ENCODE measurements at regions not wholly inside any gene's neighbourhood (a gene's known extent, or its start where the extent isn't known, plus 50 kb on each side); places are given as distances from the start of the nearest gene placed in this dataset.
A peak's percentile ranks its signal among the peaks of the same experiment; 100 is the strongest.

DNA sequence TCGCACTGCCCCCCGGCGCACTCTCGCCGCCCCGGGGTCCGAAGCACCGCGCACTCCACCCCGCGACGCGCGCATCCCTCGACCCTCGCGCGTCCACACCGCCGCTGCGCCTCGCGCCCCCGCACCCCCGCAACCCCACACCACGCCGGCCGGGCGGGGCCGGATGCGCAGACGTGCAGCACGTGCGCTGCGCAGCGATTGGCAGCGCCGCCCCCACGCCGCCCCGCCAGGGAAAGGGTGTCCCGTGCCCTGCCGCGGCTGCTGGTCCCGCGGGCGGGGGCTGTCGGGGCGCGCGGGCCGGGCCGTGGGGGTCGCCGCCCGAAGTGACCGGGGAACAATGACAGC is 53.7 kb upstream of the KDM7A start:
- BruUV-seq (replicated peaks) = no TSS peak
- Histone ChIP-seq H3K79me2 (ENCODE audit: insufficient read depth, low read length) (peaks cover 8% of the 10 kb centered on the region), H2AFZ (ENCODE audit: low read length) (no peak overlapping the region), H3K4me2 (ENCODE audit: low read depth, low read length) (peak overlapping the region; percentile 96), H3K9me3 (ENCODE audit: low read length) (no peaks in the 10 kb centered on the region), H3K27me3 (ENCODE audit: control insufficient read depth in 1 of 2, insufficient read depth in 2 of 2, low read length in 2 of 2) (no peaks in the 10 kb centered on the region), H3K36me3 (replicated peaks in 1 of 2; ENCODE audit: control insufficient read depth in 1 of 2, insufficient read depth in 2 of 2, low read length in 2 of 2) (no peaks in the 10 kb centered on the region), H3K4me3 (replicated peaks in 1 of 3; ENCODE audit: insufficient read depth in 1 of 3, low read depth in 2 of 3, low read length in 3 of 3) (peak overlapping the region; percentile 57 to 76 (median 60); a peak in 5 of 6 replicates), H3K4me1 (ENCODE audit: insufficient read depth, low read length) (peaks cover 92% of the 10 kb centered on the region), H3K9ac (ENCODE audit: insufficient read depth, low read depth, low read length) (peak overlapping the region; percentile 89), H4K20me1 (ENCODE audit: insufficient read depth, low read length) (no peaks in the 10 kb centered on the region), H3K27ac (ENCODE audit: extremely low read length, insufficient read depth, low read length) (peak overlapping the region; percentile 99)
- POLR2A ChIA-PET = interaction anchor here (0.7 to 5.7 kb wide), 19 partner anchors 9 to 182 kb away, joined by 3 to 128 read pairs (median 4); partner anchors contain the start of genes KDM7A and SLC37A3
- peak; percentile 35 for DNase-seq (ENCODE audit: low spot score)
- CTCF ChIA-PET (ENCODE audit: low intra/inter-chr PET ratio, low total read pairs) = no interaction called here
- intact Hi-C loops (cut with micrococcal nuclease; ENCODE audit: unreplicated experiment) = loop anchor here (2.0 to 5.0 kb wide), 3 partner anchors 22 to 642 kb away; no protein-coding TSS in a partner anchor
- ATAC-seq = peak; percentile 12
- in situ Hi-C loops (cut with HindIII; ENCODE audit: extremely low pct_ligation_motif_present, low pct_unique_long_range_greater_than_20kb) = loop anchor here (5.0 kb wide), 1 partner anchor 53 kb away; the partner anchor contains the start of gene KDM7A
- no CpG with 5 or more reads among the region's 57 CpGs for WGBS (ENCODE audit: low lambda C conversion rate)
- no peak for FAIRE-seq
- TF ChIP-seq ZNF83 (CRISPR knock-in tag; IDR thresholded peaks at IDR 0.05; ENCODE audit: borderline replicate concordance) (no peak), ZXDC (CRISPR knock-in tag; IDR thresholded peaks at IDR 0.05) (peak; percentile 44; the same call in 1 of the 2 replicates), ZNF251 (CRISPR knock-in tag; IDR thresholded peaks at IDR 0.05) (no peak), ZNF841 (CRISPR knock-in tag; IDR thresholded peaks at IDR 0.05; ENCODE audit: borderline replicate concordance) (peak; percentile 76; the same call in 1 of the 2 replicates), SAP130 (CRISPR knock-in tag; IDR thresholded peaks at IDR 0.05; ENCODE audit: low read depth) (peak; percentile 43), MAX (IDR thresholded peaks at IDR 0.05) (peak; percentile 96), SMAD9 (CRISPR knock-in tag; IDR thresholded peaks at IDR 0.05) (no peak), ZNF691 (CRISPR knock-in tag; IDR thresholded peaks at IDR 0.05; ENCODE audit: borderline replicate concordance, low read depth) (peak; percentile 61; the same call in 1 of the 2 replicates), NR2F1 (CRISPR knock-in tag; IDR thresholded peaks at IDR 0.05) (no peak), ZNF281 (CRISPR knock-in tag; IDR thresholded peaks at IDR 0.05; ENCODE audit: borderline replicate concordance) (peak; percentile 48; the same call in 1 of the 2 replicates), ARNTL (CRISPR knock-in tag; IDR thresholded peaks at IDR 0.05) (peak; percentile 51; the same call in 1 of the 2 replicates), ONECUT2 (CRISPR knock-in tag; IDR thresholded peaks at IDR 0.05) (no peak)
- TF ChIP-seq, protein P1, sequence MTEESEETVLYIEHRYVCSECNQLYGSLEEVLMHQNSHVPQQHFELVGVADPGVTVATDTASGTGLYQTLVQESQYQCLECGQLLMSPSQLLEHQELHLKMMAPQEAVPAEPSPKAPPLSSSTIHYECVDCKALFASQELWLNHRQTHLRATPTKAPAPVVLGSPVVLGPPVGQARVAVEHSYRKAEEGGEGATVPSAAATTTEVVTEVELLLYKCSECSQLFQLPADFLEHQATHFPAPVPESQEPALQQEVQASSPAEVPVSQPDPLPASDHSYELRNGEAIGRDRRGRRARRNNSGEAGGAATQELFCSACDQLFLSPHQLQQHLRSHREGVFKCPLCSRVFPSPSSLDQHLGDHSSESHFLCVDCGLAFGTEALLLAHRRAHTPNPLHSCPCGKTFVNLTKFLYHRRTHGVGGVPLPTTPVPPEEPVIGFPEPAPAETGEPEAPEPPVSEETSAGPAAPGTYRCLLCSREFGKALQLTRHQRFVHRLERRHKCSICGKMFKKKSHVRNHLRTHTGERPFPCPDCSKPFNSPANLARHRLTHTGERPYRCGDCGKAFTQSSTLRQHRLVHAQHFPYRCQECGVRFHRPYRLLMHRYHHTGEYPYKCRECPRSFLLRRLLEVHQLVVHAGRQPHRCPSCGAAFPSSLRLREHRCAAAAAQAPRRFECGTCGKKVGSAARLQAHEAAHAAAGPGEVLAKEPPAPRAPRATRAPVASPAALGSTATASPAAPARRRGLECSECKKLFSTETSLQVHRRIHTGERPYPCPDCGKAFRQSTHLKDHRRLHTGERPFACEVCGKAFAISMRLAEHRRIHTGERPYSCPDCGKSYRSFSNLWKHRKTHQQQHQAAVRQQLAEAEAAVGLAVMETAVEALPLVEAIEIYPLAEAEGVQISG (CRISPR knock-in tag; IDR thresholded peaks at IDR 0.05) = peak; percentile 71
- TF ChIP-seq, protein P2, sequence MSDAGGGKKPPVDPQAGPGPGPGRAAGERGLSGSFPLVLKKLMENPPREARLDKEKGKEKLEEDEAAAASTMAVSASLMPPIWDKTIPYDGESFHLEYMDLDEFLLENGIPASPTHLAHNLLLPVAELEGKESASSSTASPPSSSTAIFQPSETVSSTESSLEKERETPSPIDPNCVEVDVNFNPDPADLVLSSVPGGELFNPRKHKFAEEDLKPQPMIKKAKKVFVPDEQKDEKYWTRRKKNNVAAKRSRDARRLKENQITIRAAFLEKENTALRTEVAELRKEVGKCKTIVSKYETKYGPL (CRISPR knock-in tag; IDR thresholded peaks at IDR 0.05) = no peak

Measured in HepG2 (cell line).